22Rv1 (cell line): ENCODE measurements at regions not wholly inside any gene's neighbourhood (a gene's known extent, or its start where the extent isn't known, plus 50 kb on each side); places are given as distances from the start of the nearest gene placed in this dataset.
A peak's percentile ranks its signal among the peaks of the same experiment; 100 is the strongest.
"Not testable (repeated sequence)": the region's sequence is repeated elsewhere in the genome, so short reads cannot be mapped to it uniquely, and the experiment has no call there.

Source experiments
- H3K27ac ChIP-seq: fragments of 450-650 bp; 2 replicates; pipeline ENCODE4 v1.5.1; 2017
- ZFX ChIP-seq: fragments of 450-650 bp; IDR thresholded peaks from 2 replicates; pipeline ENCODE4 v1.6.1; 2017; ENCODE audit warnings: antibody characterized with exemption, borderline replicate concordance
- TF ChIP-seq, protein P1 (sequence below): fragments of 450-650 bp; IDR thresholded peaks from 2 replicates; pipeline ENCODE4 v1.5.1; 2017; ENCODE audit warnings: mild to moderate bottlenecking

DNA sequence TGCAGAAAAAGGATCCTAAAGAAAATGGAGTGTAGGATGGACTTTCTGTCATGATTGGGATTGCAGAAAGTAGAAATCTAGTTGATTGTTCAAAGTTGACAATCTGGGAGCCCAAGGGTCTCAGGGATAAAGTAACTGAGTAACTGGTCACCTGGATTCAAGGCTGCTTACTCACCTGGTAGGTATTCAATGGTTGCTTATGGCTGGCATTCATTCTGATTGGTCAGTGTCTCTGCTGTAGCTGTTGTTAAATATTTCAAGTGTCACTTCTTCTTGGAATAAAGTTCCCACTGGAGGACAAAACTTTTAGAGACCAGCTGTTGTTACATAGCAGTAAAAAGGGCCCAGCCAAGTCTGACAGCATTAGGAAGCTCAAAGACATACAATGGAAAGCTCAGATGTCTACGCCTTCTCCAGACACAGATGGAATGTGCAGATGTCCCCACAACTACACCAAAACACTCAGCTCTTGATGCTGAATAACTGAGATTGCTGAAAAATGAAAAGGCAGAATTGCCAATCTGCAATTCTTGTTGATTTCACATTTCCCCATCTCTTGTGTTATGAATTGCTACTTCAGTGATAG is 106.9 kb downstream of the ZNF467 start:
- TF ChIP-seq ZFX = no peak
- TF ChIP-seq, protein P1, sequence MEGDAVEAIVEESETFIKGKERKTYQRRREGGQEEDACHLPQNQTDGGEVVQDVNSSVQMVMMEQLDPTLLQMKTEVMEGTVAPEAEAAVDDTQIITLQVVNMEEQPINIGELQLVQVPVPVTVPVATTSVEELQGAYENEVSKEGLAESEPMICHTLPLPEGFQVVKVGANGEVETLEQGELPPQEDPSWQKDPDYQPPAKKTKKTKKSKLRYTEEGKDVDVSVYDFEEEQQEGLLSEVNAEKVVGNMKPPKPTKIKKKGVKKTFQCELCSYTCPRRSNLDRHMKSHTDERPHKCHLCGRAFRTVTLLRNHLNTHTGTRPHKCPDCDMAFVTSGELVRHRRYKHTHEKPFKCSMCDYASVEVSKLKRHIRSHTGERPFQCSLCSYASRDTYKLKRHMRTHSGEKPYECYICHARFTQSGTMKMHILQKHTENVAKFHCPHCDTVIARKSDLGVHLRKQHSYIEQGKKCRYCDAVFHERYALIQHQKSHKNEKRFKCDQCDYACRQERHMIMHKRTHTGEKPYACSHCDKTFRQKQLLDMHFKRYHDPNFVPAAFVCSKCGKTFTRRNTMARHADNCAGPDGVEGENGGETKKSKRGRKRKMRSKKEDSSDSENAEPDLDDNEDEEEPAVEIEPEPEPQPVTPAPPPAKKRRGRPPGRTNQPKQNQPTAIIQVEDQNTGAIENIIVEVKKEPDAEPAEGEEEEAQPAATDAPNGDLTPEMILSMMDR = no peak
- no peak overlapping the region for H3K27ac ChIP-seq

DNA sequence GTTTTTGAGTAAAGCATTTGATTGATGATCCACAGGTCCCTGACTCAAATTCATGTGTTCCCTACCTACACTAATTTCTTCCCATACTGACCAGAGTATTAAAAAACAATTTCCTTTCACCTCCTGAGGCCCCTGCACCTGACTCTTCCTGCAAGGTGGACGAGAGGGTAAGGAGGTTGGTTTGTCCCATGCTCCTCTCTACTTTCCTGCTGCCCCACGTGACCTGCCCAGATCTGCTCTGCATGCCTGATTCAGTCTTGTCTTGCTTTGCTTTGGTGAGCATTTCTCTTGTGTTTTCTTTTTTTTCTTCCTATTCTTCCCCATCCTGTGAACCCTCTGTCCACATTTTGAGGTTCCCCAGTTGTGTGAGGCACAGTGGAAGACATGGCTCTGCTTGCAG is 107.8 kb downstream of the ZNF467 start:
- H3K27ac ChIP-seq = not testable (repeated sequence)

DNA sequence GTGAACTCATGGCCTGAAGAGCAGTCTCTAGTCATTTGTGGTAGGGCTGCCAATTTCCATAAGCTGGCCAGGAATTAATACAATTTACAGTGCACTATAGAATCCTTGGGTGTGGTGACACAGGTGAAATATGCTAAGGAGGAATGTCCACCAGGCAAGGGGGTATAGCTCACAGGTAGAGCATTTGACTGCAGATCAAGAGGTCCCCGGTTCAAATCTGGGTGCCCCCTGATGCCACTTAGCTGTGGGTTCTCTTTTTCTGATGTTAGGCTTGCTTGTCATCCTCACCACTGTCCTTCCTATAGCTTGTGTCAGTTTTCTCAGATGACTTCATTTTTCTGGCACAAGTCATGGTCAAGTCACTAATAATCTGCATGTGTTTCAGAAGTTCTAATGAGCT is 108.7 kb downstream of the ZNF467 start:
- TF ChIP-seq, protein P1 = no peak
- no peak for TF ChIP-seq ZFX

DNA sequence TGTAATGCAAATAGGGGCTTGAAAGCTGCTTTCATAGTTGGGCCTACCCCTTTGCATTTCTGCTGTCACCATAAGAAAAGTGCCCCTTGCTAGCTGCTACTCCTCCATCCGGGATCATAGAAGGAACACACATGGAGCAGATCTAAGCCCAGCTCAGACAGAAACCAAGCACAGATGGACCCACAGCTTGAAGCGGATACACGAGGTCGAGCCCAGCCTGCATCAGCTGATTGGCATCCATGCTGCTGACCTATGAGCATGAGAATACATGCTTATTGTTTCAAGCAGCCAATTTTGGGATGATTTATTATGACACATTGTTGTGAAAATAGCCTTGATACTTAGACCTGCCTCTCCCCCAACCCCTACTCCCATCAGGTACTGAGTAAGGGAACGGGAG is 109.2 kb downstream of the ZNF467 start:
- H3K27ac ChIP-seq = no peak overlapping the region
- TF ChIP-seq, protein P1 = no peak
- TF ChIP-seq ZFX = no peak

More for the DNA sequence above, 108.7 kb downstream of the ZNF467 start:
- no peak overlapping the region for H3K27ac ChIP-seq

DNA sequence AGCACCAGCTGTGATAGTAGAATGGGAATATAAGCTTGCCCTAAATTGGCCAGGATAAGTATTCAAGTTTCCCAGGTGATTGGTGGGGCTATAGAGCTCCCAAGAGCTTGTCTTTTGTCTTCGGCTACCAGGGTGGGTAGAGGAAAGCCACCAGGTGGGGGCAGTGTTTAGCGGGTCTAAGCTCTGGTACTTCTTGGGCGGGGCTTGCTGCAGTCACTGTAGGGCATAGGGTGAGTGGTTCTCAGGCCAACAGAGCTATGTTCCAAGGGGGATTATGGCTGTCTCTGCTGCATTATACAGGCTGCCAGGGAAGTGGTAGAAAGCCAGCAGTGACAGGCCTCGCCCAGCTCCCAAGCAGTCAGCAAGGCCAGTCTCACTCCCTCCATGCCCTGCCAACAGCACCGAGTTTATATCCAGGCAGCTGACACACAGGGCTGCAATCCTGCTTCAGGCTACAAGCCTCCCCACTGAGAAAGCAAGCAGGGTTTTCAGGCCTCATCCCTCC is 110.7 kb downstream of the ZNF467 start:
- H3K27ac ChIP-seq = no peak overlapping the region
- TF ChIP-seq ZFX = no peak
- TF ChIP-seq, protein P1 = peak; percentile 93

DNA sequence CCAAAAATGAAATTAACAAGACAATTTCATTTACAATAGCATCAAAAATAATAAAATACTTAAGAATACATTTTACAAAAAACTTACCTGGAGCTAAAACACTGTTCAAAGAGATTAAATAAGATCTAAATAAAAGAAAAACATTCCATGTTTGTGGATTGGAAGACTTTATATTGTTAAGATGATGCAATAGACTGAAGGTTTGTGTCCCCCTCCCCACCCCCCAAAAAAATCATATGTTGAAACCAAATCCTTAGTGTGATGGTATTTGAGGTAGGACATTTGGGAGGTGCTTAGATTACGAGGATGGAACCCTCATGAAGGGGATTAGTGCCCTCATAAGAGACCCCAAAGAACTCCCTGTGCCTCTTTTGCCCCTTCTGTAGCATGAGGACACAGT is 117.6 kb downstream of the ZNF467 start:
- TF ChIP-seq ZFX = no peak
- TF ChIP-seq, protein P1 = no peak
- no peak overlapping the region for H3K27ac ChIP-seq

DNA sequence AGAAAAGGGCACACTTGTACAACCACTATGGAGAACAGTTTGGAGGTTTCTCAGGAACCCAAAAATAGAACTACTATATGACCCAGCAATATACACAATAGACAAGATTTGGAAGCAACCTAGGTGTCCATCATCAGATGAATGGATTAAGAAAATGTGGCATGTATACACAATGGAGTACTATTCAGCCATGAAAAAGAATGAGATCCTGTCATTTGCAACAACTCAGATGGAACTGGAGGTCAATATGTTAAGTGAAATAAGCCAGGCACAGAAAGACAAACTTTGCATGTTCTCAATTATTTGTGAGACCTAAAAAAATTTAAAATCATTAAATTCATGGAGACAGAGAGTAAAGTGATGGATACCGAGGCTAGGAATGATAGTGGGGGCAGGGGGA is 118.8 kb downstream of the ZNF467 start:
- TF ChIP-seq, protein P1 = no peak
- no peak for TF ChIP-seq ZFX
- no peak overlapping the region for H3K27ac ChIP-seq

DNA sequence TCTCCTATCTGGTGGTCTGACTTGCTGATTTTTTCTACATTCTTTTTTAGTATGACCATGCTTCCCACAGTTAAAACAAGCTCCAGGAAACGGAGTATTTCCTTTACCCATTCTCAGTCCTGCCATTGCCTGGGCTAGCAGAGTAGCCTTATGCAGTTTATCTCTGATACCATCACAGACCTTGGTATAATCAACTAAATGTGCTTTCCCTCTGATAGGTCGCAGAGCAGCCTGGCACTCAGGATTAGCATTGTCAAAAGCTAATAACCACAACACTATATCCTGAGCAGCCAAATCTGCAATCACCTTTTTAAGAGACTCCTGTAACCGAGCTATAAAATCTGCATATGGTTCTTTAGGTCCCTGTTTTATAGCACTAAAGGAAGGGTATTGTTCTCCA is 123.2 kb downstream of the ZNF467 start:
- H3K27ac ChIP-seq = not testable (repeated sequence)
